ENCODE measurements at regions not wholly inside any gene's neighbourhood (a gene's known extent, or its start where the extent isn't known, plus 50 kb on each side); places are given as distances from the start of the nearest gene placed in this dataset.
"Not testable (repeated sequence)": the region's sequence is repeated elsewhere in the genome, so short reads cannot be mapped to it uniquely, and the experiment has no call there.

DNA sequence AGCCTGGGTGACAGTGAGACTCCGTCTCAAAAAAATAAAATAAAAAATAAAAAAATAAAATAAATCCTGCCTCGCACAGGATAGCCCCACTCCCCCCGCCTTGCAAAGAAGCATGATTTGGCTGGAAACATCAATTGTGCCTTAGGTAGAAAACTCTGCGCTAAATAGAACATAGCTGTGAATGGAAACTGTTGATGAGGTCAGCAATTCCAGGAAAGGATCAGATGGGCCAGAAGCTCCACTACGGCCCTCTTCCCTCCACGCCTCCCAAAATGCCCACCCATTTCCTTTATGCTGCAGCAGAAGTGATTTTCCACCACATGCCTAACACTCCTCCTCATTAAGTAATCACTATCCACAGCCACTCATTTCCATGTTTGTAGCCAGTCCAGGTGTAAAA is 473.4 kb downstream of the XYLT1 start:
- no peak for DNase-seq (ENCODE audit: low read depth in 2 of 2)

- DNase-seq (ENCODE audit: low read depth in 2 of 2) = no peak
Measured at GRCh38 chr16:17001471-17001870, 469.3 kb downstream of the XYLT1 start.

- no peak for DNase-seq (ENCODE audit: low read depth in 2 of 2)
Measured at GRCh38 chr16:17002565-17002964, 468.2 kb downstream of the XYLT1 start.

- not testable (repeated sequence) for DNase-seq (ENCODE audit: low read depth in 2 of 2)
Measured at GRCh38 chr16:17005963-17006362, 464.8 kb downstream of the XYLT1 start.

GRCh38 chr16:17011712-17012111 is 459.0 kb downstream of the XYLT1 start:
- no peak for DNase-seq (ENCODE audit: low read depth in 2 of 2)

DNA sequence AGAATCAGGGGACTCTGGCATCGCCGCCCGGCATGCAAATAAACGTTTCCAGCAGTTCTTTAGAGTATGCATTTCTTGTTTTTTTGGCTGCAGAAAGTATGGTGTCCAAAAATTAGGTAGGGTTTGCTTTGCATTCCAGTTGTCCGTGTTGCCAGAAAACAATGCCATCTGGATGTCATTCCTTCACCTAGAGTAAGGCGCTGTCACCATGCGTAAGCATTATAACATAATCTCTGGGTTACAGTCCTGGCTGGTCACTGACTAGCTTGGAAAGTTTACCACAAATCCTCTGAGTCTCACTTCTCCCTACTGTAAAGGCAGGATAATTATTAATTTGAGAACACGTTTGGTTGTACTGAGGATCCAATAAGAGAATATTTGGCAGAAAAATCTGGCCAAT is 457.7 kb downstream of the XYLT1 start:
- DNase-seq (ENCODE audit: low read depth in 2 of 2) = no peak

GRCh38 chr16:17014484-17015121 is 456.2 kb downstream of the XYLT1 start:
- no peak for DNase-seq (ENCODE audit: low read depth in 2 of 2)

- no peak for DNase-seq (ENCODE audit: low read depth in 2 of 2)
Measured at GRCh38 chr16:17015702-17016101, 455.1 kb downstream of the XYLT1 start.

DNA sequence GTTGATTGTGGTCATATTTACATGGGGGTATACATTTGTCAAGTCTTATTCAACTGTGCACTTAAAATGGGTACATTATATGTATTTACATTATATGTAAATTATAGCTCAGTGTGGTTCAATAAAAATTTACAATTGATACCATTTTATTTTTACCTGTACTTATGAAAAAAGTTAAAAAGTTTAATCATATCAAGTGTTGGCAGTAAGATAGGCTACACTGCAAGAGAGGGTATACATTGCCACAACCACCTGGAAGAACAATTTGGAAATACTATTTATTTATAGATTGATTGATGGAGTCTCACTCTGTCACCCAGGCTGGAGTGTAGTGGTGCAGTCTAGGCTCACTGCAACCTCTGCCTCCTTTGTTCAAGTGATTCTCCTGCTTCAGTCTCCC is 453.3 kb downstream of the XYLT1 start:
- no peak for DNase-seq (ENCODE audit: low read depth in 2 of 2)

DNA sequence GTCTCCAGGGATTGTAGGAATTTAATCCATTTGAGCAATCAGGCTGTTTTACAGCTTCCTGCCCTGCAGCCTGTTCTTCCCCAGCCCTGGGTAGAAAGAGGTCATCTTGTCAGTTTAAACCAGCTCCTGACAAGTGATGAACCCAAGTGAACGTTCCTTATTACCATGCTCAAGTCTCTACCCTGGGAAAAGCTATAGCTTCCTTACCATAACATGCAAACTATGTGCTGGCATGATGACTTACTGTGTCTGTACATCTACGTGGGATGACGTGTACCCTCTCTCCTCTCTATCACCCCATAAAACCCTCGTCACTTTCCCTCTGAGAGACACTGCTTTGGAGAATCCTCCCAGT is 452.2 kb downstream of the XYLT1 start:
- no peak for DNase-seq (ENCODE audit: low read depth in 2 of 2)

GRCh38 chr16:17019366-17019765 is 451.4 kb downstream of the XYLT1 start:
- DNase-seq (ENCODE audit: low read depth in 2 of 2) = no peak

DNA sequence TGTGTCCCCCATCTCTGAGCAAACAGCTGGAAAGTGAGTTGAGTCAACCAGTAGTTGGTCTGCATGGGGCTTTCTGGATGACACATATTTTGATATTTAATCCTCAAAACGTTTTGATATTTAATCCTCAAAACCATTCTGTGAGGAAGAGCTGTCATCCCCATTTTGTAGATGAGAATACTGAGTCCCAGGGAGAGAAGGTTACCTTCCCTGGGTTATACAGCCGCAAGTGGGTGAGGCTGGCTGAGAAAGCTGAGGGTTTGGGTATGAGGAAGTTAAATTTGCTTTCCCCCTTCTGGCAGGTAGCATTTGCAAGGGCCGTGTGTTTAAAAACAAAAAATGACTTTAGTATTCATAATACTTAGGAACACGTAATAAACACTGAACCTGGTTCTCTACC is 447.2 kb downstream of the XYLT1 start:
- DNase-seq (ENCODE audit: low read depth in 2 of 2) = no peak

GRCh38 chr16:17024514-17024913 is 446.2 kb downstream of the XYLT1 start:
- no peak for DNase-seq (ENCODE audit: low read depth in 2 of 2)

GRCh38 chr16:17026600-17027242 is 444.0 kb downstream of the XYLT1 start:
- DNase-seq (ENCODE audit: low read depth in 2 of 2) = no peak

DNA sequence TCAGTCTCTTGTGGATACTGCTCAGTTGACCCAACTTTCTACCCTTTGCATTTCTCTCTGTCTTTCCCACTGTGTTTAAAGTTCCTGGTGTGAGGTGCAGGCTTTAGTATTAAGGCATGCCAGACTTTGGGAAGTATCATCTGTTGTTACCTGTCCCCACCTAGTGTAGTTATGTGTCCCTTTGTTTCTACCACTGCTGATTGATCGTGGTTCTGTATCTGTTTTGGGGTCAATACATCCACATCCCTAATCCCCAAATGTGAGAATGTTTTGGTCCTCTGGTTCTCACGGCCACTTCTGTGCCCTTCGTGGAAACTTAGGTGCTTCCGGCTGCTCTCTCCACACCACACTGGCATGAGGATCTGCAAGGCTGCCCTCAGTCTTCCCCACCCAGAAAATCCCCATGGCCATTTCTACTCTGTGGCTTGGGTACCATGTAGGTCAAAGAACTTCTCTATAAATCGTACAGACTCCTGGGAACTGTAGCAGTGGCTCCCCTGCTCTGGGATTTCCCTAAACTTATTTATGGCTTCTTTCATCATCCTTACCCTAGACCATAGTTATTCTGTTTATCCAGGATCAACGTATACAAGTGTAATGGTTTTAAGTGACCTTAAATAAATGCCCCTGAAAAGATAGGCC is 443.2 kb downstream of the XYLT1 start:
- no peak for DNase-seq (ENCODE audit: low read depth in 2 of 2)

- no peak for DNase-seq (ENCODE audit: low read depth in 2 of 2)
Measured at GRCh38 chr16:17029602-17030350, 441.0 kb downstream of the XYLT1 start.

DNA sequence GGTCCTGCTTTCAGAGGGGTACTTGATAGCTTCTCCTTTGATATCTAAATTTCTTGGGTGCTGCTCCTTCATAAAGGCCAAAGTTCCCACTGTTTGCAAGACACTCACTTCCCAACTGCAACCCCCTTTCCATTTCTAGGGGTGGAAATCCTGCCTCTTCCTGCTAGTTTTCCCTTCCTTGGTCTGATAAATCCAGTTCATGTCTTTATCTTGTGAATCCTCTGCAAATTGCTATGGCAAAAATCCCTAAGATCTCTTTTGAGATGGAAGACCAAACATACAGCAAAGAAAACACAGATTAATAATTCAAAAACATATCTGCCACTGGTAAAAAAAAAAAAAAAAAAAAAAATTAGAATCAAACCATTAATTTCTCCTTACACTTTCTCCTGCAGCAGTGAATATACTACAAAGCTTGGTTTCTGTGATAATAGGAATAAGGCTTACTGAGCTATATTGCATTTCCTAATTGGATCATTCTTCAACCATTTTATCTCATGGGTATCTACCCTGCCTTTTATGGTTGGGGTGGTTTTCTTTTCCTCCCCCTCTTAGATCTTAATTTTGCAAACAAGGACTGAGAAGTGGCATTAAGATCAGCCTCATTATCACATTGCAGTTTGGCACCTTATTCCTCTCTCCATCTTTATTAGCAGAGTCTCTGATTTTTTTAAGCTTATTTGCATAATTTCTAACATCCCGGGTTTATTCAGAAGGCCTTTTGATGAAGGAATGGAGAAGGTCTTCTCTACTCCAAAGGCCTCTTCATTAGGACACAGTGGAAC is 439.1 kb downstream of the XYLT1 start:
- DNase-seq (ENCODE audit: low read depth in 2 of 2) = no peak

GRCh38 chr16:17032332-17032731 is 438.4 kb downstream of the XYLT1 start:
- DNase-seq (ENCODE audit: low read depth in 2 of 2) = no peak

DNA sequence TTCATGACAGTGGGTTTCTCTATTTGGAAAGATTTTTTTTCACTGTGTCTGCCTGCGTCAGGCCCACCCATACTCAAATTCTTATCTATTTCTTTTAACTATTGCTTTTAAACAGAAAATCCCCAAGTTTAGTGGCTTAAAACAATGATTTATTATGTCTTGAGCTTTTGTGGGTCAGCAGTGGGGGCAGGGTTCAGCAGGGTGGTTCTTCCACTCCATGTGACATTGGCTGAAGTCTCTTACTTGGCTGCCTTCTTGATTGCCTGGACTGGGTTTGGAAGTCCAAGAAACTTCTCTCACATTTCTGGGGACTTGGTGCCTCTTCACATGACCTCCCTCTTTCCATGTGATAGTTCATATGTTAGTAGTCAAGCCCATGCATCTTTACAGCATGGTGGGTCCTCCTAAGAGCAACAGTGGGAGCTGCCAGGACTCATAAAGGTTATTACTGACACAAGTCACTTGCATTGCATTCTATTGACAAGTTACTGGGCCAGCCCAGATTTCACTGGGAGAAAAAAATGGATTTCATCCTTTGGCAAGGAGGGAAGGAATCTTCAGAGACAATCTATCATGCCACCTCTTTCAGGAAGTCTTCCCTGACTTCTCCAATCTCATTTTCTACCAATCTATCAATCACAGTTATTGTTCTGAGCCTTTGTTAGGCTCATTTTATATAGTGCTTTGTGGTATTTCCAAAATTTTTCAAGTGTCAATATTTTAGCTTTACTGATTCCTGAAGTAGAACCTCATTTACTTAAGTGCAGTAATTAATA is 436.1 kb downstream of the XYLT1 start:
- DNase-seq (ENCODE audit: low read depth in 2 of 2) = no peak

GRCh38 chr16:17037499-17037898 is 433.3 kb downstream of the XYLT1 start:
- DNase-seq (ENCODE audit: low read depth in 2 of 2) = no peak

GRCh38 chr16:17038415-17038814 is 432.3 kb downstream of the XYLT1 start:
- no peak for DNase-seq (ENCODE audit: low read depth in 2 of 2)
